ENCODE measurements at regions not wholly inside any gene's neighbourhood (a gene's known extent, or its start where the extent isn't known, plus 50 kb on each side); places are given as distances from the start of the nearest gene placed in this dataset.

DNA sequence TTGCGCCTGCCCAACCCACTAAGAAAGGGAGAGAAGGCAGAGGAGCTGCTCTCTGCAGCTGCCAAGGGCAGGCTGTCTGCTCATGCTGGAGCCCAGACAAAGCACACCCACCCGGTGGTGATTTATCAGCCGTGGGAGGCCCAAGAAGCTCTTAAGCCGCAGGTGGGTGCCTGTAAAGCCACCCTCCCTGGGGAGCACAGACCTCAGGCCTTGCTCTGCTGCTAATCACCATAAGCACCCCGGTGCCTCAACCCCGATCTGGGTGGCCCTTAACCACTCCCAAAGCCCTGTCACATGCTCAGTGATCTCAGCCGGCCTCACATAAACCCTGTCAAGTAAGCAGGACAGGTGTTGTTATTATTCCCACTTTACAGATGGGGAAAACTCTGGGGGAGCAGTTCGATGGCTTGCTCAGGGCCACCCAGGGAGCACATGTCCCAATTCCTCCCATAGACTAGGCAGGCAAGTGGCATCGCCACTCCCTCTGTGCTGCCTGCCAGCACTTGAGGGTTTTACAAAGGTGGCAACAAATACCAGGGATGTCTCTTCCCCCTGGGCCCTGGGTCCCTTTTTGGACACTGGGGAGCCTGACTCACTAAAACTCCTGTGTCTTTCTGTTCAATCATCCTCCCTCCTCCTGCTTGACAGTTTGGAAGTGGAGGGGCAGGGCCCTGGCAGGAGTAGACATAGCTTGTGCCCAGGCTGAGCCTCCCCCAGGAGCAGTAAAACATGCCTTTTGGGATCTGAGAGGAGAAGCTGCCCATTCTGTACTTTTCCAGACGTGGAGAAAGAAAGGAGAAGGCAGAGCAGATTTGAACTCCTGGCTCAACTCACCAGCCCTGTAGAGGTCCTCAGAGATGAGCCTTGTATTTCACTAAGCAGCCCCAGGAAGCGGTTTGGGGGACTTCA is 299.3 kb downstream of the SOX9 start:
- intact Hi-C loops (cut with DNase I; ENCODE audit: low total_unique reads): no loop called here
- no peak overlapping the region for H3K4me3 ChIP-seq
- H3K9me3 ChIP-seq: no peaks in the 10 kb centered on the region
- TF ChIP-seq, protein P1, sequence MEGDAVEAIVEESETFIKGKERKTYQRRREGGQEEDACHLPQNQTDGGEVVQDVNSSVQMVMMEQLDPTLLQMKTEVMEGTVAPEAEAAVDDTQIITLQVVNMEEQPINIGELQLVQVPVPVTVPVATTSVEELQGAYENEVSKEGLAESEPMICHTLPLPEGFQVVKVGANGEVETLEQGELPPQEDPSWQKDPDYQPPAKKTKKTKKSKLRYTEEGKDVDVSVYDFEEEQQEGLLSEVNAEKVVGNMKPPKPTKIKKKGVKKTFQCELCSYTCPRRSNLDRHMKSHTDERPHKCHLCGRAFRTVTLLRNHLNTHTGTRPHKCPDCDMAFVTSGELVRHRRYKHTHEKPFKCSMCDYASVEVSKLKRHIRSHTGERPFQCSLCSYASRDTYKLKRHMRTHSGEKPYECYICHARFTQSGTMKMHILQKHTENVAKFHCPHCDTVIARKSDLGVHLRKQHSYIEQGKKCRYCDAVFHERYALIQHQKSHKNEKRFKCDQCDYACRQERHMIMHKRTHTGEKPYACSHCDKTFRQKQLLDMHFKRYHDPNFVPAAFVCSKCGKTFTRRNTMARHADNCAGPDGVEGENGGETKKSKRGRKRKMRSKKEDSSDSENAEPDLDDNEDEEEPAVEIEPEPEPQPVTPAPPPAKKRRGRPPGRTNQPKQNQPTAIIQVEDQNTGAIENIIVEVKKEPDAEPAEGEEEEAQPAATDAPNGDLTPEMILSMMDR (IDR thresholded peaks at IDR 0.05): no peak
- no peak for TF ChIP-seq POLR2A (IDR thresholded peaks at IDR 0.05)
- H3K4me1 ChIP-seq: no peaks in the 10 kb centered on the region
- no peak for DNase-seq
- no peaks in the 10 kb centered on the region for H3K36me3 ChIP-seq (ENCODE audit: low read depth, missing control alignments)
- H3K27ac ChIP-seq: no peak overlapping the region
- H3K27me3 ChIP-seq: no peaks in the 10 kb centered on the region
- WGBS, 2 donors: 66 to 83% methylated on average over 11 of the region's 11 CpGs

DNA sequence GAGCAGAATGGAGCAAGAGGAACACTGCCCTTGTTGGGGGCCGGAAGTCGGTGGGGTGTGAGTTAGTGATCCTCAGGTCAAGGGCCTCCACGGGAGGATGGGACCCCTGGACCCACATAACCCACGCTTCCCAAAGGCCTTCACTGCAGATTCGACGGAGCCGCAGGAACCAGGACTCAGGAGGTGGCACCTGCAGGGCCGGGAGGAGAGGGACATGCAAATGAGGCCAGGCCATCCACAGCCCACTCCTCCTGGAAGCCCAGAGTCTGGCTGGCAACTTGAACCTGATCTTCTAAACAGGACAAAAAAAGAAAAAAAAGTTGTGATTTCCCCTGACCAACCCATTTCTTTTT is 299.9 kb downstream of the SOX9 start:
- no peaks in the 10 kb centered on the region for H3K4me1 ChIP-seq
- H3K27me3 ChIP-seq: no peaks in the 10 kb centered on the region
- intact Hi-C loops (cut with DNase I; ENCODE audit: low total_unique reads): no loop called here
- H3K36me3 ChIP-seq (ENCODE audit: low read depth, missing control alignments): no peaks in the 10 kb centered on the region
- no peak overlapping the region for H3K27ac ChIP-seq
- TF ChIP-seq, protein P1 (IDR thresholded peaks at IDR 0.05): no peak
- TF ChIP-seq POLR2A (IDR thresholded peaks at IDR 0.05): no peak
- WGBS, 2 donors: 92 to 95% methylated on average over 8 of the region's 8 CpGs
- no peak overlapping the region for H3K4me3 ChIP-seq
- no peak for DNase-seq
- H3K9me3 ChIP-seq: no peaks in the 10 kb centered on the region

DNA sequence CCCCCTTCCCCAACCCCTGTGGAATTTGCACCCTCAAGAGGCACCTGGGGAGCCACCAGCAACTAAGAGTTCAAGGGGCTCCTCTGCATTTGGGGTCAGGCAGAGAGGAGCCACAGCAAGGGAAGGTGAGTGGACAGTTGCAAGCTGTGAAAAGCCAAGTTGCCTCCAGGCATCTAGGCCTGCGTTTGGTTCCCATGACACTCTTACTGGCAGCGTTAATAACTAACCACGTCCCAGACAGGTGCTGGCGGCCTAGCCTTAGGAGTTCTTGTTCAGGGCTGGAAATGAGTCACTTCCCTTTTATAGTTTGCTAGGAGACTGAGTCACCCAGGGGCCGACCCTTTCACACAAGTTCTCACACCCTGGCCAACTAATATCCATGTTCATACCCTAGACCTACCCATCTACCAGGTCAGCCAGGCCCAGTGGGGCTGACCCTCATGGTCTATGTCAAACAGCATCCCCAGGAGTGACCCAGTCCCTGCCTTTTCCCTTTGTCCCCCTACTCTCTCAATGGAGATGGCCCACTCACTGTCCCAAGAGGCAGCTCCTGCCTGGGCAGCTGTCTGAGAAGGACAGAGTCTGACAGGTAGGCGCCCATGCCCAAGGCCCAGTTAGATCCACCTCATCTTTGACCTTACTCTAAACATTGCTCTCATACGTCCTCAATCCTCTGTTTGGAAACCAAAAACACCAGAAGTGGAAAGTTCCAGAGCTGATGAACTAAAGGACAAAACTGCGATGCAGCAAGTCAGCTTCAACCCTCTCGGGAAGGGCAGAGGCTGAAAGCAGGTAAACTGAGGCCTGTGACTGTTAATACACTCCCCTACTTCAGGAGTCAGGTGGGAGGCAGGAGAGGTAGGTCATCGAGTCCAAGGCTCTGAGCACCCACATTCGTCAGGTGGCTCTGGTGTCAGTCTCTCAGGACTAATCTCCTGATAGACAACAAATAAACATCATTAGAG is 300.6 kb downstream of the SOX9 start:
- intact Hi-C loops (cut with DNase I; ENCODE audit: low total_unique reads): no loop called here
- Histone ChIP-seq H3K4me3 (no peak overlapping the region), H3K36me3 (ENCODE audit: low read depth, missing control alignments) (no peaks in the 10 kb centered on the region), H3K9me3 (no peaks in the 10 kb centered on the region), H3K27ac (no peak overlapping the region), H3K27me3 (no peaks in the 10 kb centered on the region), H3K4me1 (no peaks in the 10 kb centered on the region)
- WGBS, 2 donors: 90 to 94% methylated on average over 11 of the region's 11 CpGs
- TF ChIP-seq, protein P1 (IDR thresholded peaks at IDR 0.05): no peak
- no peak for TF ChIP-seq POLR2A (IDR thresholded peaks at IDR 0.05)
- DNase-seq: no peak

DNA sequence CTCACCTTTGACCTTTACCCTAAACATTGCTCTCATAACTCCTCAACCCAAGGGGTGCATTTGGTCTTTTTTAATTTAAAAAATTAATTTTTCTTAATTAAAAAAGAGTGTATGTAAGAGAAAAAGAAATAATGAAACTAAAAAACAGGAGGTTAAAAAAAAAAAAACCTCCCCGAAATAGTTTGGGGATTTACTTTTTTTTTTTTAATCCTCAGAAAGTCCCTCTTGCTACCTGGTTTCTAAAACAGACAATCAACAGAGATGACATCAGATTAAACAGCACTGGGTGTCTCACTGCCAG is 301.3 kb downstream of the SOX9 start:
- Histone ChIP-seq H3K4me1 (no peaks in the 10 kb centered on the region), H3K4me3 (no peak overlapping the region), H3K27me3 (no peaks in the 10 kb centered on the region), H3K27ac (no peak overlapping the region), H3K36me3 (ENCODE audit: low read depth, missing control alignments) (no peaks in the 10 kb centered on the region), H3K9me3 (no peaks in the 10 kb centered on the region)
- WGBS, 2 donors: 93 to 100% methylated on average over 1 of the region's 1 CpG
- TF ChIP-seq, protein P1 (IDR thresholded peaks at IDR 0.05): no peak
- TF ChIP-seq POLR2A (IDR thresholded peaks at IDR 0.05): no peak
- intact Hi-C loops (cut with DNase I; ENCODE audit: low total_unique reads): no loop called here
- no peak for DNase-seq

All from testis (tissue), 2 donors.